GM19452 (cell line): ENCODE measurements at regions not wholly inside any gene's neighbourhood (a gene's known extent, or its start where the extent isn't known, plus 50 kb on each side); places are given as distances from the start of the nearest gene placed in this dataset.

Experiments used
- ATAC-seq: cut with Tn5 transposase; IDR thresholded peaks from one replicate; pipeline ENCODE4 v1.9.1; 2021; ENCODE audit not compliant: unreplicated experiment

DNA sequence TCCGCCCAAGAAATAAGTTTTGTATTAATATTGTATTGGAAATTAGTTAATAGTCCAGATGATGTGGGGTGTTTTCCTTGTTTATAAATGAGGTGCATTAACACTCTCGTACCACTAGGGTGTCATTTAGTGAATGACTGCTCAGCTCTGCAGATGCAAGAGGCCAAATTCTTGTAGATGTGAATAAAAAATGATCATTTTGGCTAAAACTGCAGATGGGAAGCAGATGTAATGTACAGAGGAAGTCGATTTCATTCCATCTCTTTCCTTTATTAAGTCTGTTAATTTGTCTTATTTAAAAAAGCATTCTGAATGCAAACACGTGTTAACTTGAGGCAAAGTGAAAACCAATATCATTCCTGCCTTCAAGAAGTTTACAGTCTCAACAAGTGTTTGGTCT lies 108.1 kb downstream of the DHX15 start:
- ATAC-seq = no peak

DNA sequence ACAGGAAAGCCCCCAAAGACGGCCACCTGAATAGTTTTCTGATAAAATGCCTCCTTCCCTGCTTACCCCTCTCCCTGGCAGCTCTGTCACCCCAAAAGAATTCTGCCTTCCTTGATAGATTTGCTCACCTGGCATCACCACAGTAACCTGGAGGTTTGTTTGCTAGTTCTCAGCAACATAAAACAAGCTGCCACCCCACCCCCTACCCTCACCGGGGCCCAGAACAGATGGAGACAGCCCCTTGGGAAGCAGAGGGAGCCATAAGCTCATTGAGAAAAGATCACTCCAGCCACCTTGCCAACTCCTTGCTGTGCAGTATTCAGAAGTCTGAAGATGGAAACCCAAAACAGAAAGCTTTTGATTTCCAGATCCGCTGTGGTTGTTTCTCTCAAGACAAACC lies 108.6 kb downstream of the DHX15 start:
- no peak for ATAC-seq

GRCh38 chr4:24473309-24473721 lies 111.0 kb downstream of the DHX15 start:
- ATAC-seq = no peak

GRCh38 chr4:24472514-24473308 lies 111.6 kb downstream of the DHX15 start:
- peak; percentile 67 for ATAC-seq

DNA sequence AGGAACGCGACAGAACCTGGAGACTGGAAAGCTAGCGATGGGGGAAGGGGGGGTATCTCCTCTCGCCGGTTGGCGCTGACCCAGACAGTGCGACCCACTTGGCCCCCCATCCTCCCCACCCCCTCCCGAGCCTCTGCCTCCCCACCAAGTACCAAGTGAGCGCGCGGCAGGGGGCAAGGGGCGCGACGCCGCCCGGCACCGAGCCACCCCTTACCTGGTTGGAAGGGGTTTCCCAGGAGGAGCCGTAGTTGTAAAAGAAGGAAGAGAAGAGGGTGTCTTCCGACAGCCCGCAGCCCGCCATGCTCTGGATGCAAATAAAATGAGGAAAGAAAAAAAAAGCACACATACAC lies 112.2 kb downstream of the DHX15 start:
- no peak for ATAC-seq

- no peak for ATAC-seq
Measured at GRCh38 chr4:24471486-24472160, 112.7 kb downstream of the DHX15 start.

DNA sequence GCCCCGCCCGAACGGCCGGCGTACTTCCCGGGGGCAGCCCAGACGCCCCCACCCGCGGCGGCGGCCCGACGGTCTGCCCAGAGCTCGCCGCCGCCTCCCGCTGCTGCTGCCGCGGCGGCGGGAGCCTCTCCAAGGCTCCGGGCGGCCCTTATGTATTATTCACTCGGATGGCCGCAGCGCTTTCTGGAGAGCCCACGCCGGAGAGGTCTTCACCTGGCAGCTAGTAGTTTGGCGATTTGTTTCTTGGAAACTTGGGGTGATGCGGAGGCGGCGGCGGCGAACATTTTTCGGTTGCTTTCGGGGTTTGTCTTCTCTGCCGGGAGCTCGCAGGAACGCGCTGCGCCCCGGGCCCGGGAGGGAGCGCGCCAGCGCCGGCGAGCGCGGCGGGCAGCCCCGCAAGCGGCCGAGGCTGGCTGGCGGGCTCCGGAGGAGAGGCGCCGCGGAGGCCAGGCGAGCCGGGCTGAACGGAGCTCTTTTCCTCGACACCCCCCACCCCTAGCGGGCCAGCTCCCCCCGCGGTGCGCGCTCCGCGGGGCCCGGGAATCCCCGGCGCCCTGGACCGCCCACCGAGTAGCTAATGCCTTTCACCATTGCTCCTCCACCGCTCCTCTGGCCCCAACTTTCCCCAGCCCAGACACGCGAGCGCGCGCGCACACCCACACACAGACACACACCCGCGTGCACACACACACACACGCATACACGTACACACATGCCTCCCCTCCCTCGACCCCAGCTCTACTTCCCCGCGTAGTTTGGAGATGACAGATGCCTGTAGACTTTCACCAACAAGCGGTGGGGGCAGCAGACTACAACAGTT lies 113.5 kb downstream of the DHX15 start:
- no peak for ATAC-seq

DNA sequence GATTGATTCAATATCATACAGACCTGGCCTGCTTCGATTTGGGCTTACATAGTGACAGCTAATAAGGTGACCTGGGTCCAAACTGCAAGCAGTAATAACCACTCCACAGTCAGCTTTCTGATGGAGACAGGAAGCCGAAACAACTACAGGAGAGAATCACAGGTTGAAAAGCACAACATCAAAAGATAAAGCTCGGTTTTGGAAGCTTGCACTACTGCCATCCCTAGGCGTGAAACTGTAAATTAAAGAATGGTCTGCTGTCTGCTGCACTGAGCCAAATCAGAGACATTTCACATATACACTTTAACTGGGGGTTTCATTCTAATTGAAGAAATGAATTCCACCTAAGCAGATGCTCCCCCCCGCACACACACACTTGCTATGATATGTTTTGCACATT lies 116.3 kb downstream of the DHX15 start:
- no peak for ATAC-seq

- no peak for ATAC-seq
Measured at GRCh38 chr4:24464566-24464965, 119.8 kb downstream of the DHX15 start.

GRCh38 chr4:24456431-24456830 lies 127.9 kb downstream of the DHX15 start:
- ATAC-seq = no peak

DNA sequence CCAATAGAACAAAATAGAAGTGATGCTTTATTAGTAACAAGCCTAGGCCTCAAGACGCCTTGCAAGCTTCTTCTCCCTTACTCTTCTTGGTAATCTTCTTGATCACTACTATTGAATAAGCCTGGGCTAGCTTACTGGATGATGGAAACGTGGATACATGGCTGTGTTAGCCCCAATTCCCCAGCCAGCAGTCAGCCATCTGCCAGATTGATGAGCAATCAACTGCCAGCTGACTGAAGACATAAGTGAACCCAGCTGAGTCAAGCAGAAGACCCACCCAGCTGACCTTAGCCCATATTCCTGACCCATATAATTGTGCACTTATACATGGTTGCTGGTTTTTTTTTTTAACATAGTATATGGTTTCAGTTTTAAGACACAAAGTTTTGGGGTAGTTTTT lies 130.4 kb downstream of the DHX15 start:
- ATAC-seq = no peak

GRCh38 chr4:24451870-24452269 lies 132.5 kb downstream of the DHX15 start:
- ATAC-seq = no peak

DNA sequence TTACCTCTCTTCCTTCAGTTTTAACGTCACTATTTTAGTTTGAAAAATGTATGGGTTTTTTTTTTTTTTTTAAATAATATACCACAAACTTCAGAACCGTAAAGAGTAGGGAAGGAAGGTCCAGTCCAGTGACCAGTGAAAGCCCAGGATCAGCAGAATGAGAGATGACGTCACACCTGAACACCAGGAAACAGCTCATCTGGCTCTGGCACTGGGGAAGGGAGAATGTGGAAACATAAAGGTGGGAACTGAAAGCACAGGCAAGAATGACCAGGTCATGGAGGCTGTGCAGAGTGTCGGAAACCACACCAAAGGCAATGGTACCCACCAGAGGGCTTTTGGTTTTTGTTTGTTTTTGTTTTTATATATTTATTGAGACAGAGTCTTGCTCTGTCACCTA lies 141.2 kb downstream of the DHX15 start:
- ATAC-seq = no peak

- ATAC-seq = no peak
Measured at GRCh38 chr4:24440765-24441164, 143.6 kb downstream of the DHX15 start.

- ATAC-seq = no peak
Measured at GRCh38 chr4:24434241-24434640, 150.1 kb downstream of the DHX15 start.

GRCh38 chr4:24433515-24434214 lies 150.7 kb downstream of the DHX15 start:
- no peak for ATAC-seq

DNA sequence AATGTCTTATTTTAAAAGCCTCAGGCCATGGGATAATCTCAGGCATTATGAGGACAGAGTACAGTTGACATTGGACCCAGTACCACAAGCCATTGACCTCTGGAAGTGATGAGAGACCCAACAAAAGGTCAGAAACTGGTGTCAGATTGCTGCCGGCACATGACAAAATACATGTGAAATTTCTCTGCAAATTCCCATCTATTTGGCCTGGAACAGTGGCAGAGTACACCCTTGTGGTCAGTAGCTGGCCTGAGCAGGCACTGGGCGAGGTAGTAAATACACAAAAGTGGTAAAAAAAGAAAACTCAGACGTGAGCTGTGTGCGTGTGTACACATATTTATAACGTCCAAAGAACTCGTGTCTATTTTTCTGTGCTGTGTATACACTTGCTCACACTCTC lies 155.5 kb downstream of the DHX15 start:
- ATAC-seq = no peak

DNA sequence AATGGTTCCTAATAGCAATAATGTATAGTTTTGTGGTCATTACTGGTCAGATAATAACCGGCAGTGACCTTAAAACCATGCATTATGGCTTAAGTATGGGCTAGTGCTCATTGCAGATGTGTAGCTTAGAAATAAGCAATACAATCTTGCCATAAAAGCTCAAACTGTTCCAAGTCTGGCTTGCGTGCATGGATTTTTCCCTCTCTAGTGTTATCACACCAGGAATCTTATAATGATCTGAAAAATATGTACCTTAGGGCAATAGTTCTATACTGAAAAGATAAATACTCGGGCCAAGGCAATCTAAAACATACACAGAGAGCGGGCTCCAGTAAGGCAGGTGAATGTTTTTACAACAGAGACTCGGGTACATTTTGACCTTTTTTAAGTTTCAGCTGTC lies 157.8 kb downstream of the DHX15 start:
- no peak for ATAC-seq

GRCh38 chr4:24425863-24426262 lies 158.5 kb downstream of the DHX15 start:
- ATAC-seq = no peak

DNA sequence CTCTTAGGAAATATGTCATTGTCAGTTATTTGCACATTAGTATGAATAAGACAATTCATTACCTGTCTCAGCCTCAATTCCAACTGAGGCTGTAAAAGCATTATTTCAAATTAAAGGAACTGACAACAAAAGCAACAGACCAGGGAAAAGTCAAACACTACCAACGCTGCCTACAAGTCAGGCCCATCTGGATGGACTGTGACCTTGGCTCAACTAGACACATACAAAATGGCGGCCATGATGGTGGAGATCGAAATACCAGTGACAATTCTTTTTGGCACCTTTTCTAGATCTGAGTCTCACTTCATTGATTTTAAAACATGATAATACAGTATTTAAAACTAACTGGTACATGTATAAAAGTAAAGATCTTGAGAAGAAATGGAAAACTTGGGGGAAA lies 160.7 kb downstream of the DHX15 start:
- no peak for ATAC-seq

DNA sequence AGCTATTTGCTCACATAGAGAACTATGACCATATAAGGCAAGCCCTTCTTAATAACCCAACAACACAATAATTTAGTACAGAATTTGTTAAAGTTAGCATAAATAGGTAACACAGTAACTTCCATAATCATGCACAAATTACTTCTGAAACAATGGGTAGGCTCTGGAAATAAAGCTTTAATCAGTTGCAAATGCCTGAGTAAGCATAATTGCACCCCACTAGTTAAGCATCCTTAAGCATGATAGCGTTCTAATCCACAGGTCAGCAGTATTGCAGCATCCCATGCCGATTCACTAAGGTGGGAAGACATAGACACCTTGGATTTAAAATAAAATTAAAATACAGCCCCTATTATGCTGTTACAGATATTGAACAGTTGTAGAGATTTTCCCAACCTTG lies 161.7 kb downstream of the DHX15 start:
- no peak for ATAC-seq
